ENCODE measurements at regions not wholly inside any gene's neighbourhood (a gene's known extent, or its start where the extent isn't known, plus 50 kb on each side); places are given as distances from the start of the nearest gene placed in this dataset.

DNA sequence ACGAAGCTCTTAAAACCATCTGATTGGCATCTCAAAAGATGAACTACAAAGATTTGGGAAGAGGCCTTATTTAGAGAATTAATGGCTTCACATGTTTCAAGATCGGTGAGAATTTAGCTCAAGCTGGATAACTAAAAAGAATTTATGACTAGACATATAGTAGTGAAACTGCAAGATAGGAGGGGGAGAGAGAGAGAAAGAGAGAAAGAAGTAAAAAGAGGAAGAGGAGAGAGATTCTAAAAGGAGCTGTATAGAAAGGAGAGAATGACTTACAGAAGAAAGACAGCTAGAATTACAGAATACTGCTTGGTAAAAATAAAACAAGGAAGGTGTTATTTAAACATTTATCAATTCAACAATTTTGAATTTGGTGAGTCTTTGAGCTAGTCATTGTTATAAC is 592.3 kb downstream of the SH2D4B start:
- Mint-ChIP-seq H3K9me3 (ENCODE audit: unreplicated experiment) (no peaks in the 10 kb centered on the region), H3K4me1 (ENCODE audit: unreplicated experiment) (no peaks in the 10 kb centered on the region), H3K27ac (ENCODE audit: unreplicated experiment) (no peak overlapping the region), H3K4me3 (ENCODE audit: unreplicated experiment) (no peak overlapping the region), H3K27me3 (ENCODE audit: unreplicated experiment) (no peaks in the 10 kb centered on the region), H3K36me3 (ENCODE audit: unreplicated experiment) (no peaks in the 10 kb centered on the region)
- no peak for DNase-seq (ENCODE audit: extremely low spot score, unreplicated experiment)
- TF ChIP-seq CTCF (IDR thresholded peaks at IDR 0.05) = no peak

DNA sequence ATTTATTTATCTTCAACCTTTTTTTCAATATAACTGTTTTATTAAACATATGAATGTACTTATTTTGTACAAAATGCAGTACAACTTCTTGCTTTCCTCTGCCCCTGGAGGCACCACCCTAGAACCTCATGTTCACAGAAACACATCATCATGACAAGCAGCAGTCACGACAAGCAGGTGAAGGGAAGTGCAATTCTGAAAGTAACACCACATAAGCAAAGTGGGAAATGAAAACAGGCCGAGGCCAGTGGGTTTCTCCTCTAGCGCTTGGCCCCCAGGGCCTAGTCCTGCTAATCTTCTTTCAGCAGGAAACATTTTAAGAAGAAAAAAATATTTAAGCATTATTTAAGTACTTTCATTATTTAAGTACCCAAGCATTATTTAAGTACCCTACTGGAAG is 598.1 kb downstream of the SH2D4B start:
- Mint-ChIP-seq H3K27me3 (ENCODE audit: unreplicated experiment) (no peaks in the 10 kb centered on the region), H3K4me3 (ENCODE audit: unreplicated experiment) (no peak overlapping the region), H3K4me1 (ENCODE audit: unreplicated experiment) (no peaks in the 10 kb centered on the region), H3K9me3 (ENCODE audit: unreplicated experiment) (peaks cover 21% of the 10 kb centered on the region), H3K27ac (ENCODE audit: unreplicated experiment) (no peak overlapping the region), H3K36me3 (ENCODE audit: unreplicated experiment) (no peaks in the 10 kb centered on the region)
- DNase-seq (ENCODE audit: extremely low spot score, unreplicated experiment) = no peak
- no peak for TF ChIP-seq CTCF (IDR thresholded peaks at IDR 0.05)

GRCh38 chr10:81136261-81136660 is 598.6 kb downstream of the SH2D4B start:
- no peak overlapping the region for H3K4me3 Mint-ChIP-seq (ENCODE audit: unreplicated experiment)
- no peak for DNase-seq (ENCODE audit: extremely low spot score, unreplicated experiment)
- no peaks in the 10 kb centered on the region for H3K4me1 Mint-ChIP-seq (ENCODE audit: unreplicated experiment)
- H3K27me3 Mint-ChIP-seq (ENCODE audit: unreplicated experiment) = no peaks in the 10 kb centered on the region
- H3K36me3 Mint-ChIP-seq (ENCODE audit: unreplicated experiment) = no peaks in the 10 kb centered on the region
- no peak for TF ChIP-seq CTCF (IDR thresholded peaks at IDR 0.05)
- H3K27ac Mint-ChIP-seq (ENCODE audit: unreplicated experiment) = no peak overlapping the region
- H3K9me3 Mint-ChIP-seq (ENCODE audit: unreplicated experiment) = peaks cover 21% of the 10 kb centered on the region

DNA sequence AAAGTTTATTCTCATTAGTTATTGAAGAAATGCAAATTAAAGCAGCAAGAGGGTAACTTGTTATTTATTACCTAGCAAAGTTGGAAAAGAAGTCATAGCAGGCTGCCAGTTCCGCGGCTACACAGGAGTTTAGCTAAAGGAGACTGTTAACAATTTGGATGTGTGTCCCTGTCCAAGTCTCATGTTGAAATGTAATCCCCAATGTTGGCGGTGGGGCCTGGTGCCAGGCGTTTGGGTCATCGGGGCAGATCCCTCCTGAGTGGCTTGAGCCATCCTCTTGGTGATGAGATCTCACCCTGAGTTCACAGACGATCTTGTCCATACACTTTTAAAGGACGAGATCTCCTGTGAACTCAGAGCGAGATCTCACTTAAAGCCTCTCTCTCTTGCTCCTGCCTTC is 608.3 kb downstream of the SH2D4B start:
- no peak for DNase-seq (ENCODE audit: extremely low spot score, unreplicated experiment)
- TF ChIP-seq CTCF (IDR thresholded peaks at IDR 0.05) = no peak
- H3K27ac Mint-ChIP-seq (ENCODE audit: unreplicated experiment) = no peak overlapping the region
- H3K9me3 Mint-ChIP-seq (ENCODE audit: unreplicated experiment) = no peaks in the 10 kb centered on the region
- H3K27me3 Mint-ChIP-seq (ENCODE audit: unreplicated experiment) = no peaks in the 10 kb centered on the region
- no peak overlapping the region for H3K4me3 Mint-ChIP-seq (ENCODE audit: unreplicated experiment)
- H3K4me1 Mint-ChIP-seq (ENCODE audit: unreplicated experiment) = no peaks in the 10 kb centered on the region
- H3K36me3 Mint-ChIP-seq (ENCODE audit: unreplicated experiment) = no peaks in the 10 kb centered on the region

DNA sequence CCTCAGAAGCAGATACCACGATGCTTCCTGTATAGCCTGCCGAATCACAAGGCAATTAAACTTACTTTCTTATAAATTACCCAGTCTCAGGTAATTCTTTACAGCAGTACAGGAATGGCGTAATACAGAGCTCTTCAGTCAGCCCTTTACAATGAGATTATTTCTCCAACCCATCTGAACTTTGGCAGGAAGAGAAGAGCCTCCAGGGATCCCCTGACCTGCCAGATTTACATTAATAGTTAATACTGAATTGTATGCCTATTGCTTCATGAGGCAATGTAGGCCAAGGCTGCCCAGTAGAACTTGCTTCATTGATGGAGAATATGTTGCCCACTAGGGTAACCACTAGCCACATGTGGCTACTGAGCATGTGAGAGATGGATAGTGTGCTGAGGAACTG is 608.7 kb downstream of the SH2D4B start:
- no peaks in the 10 kb centered on the region for H3K27me3 Mint-ChIP-seq (ENCODE audit: unreplicated experiment)
- no peak overlapping the region for H3K27ac Mint-ChIP-seq (ENCODE audit: unreplicated experiment)
- H3K9me3 Mint-ChIP-seq (ENCODE audit: unreplicated experiment) = no peaks in the 10 kb centered on the region
- no peak for TF ChIP-seq CTCF (IDR thresholded peaks at IDR 0.05)
- no peaks in the 10 kb centered on the region for H3K36me3 Mint-ChIP-seq (ENCODE audit: unreplicated experiment)
- no peak for DNase-seq (ENCODE audit: extremely low spot score, unreplicated experiment)
- H3K4me1 Mint-ChIP-seq (ENCODE audit: unreplicated experiment) = no peaks in the 10 kb centered on the region
- H3K4me3 Mint-ChIP-seq (ENCODE audit: unreplicated experiment) = no peak overlapping the region

Measured in osteocyte (in vitro differentiated cells).